CD4-positive, alpha-beta T cell (primary cell): ENCODE measurements at regions not wholly inside any gene's neighbourhood (a gene's known extent, or its start where the extent isn't known, plus 50 kb on each side); places are given as distances from the start of the nearest gene placed in this dataset.

Source experiments
- ATAC-seq: fragments of 200-7000 bp; cut with Tn5 transposase; one replicate; pipeline ENCODE4 v1.10.0; 2022; ENCODE audit warnings: mild to moderate bottlenecking; ENCODE audit not compliant: poor library complexity
- CTCF ChIA-PET: fragments of 350-600 bp; sonication (Branson Sonifier 250); formaldehyde crosslinking; loops from one replicate; lab custom pipeline; 2021; ENCODE audit warnings: antibody characterized with exemption, inconsistent platforms; lab: Charles Lee
- POLR2A ChIA-PET: fragments of 350-600 bp; sonication (Branson Sonifier 250); formaldehyde crosslinking; loops from one replicate; lab custom pipeline; 2021; ENCODE audit warnings: antibody characterized with exemption, inconsistent platforms; lab: Charles Lee
- DNase-seq, 14 experiments: peaks; one replicate each; pipeline ENCODE4 v3.0.0-alpha.2; 2013 to 2020; ENCODE audit warnings: mixed read lengths in 2 of 14
- H3K27ac ChIP-seq, 2 donors: one replicate each; pipeline versions ENCODE4 v1.5.1 to v1.7.0; 2013; ENCODE audit warnings: low read length in 2 of 2, low read depth in 1 of 2, mild to moderate bottlenecking in 1 of 2
- H3K27me3 ChIP-seq, 2 experiments: 1 replicate in 1 of 2; 2 replicates in 1 of 2; pipeline versions ENCODE4 v1.6.1 to v1.7.0; 2013; ENCODE audit warnings: low read length in 2 of 2, control low read depth in 1 of 2, mild to moderate bottlenecking in 1 of 2, moderate library complexity in 1 of 2; ENCODE audit not compliant: insufficient read depth in 2 of 2, control insufficient read depth in 1 of 2
- H3K36me3 ChIP-seq: one replicate; pipeline ENCODE4 v1.6.1; 2013; ENCODE audit warnings: low read length, control low read depth; ENCODE audit not compliant: insufficient read depth
- H3K4me1 ChIP-seq: one replicate; pipeline ENCODE4 v1.6.1; 2013; ENCODE audit warnings: low read length, control low read depth; ENCODE audit not compliant: insufficient read depth
- H3K4me3 ChIP-seq: one replicate; pipeline ENCODE4 v1.5.1; 2013; ENCODE audit warnings: mild to moderate bottlenecking, low read length, moderate library complexity
- H3K9me3 ChIP-seq, 2 experiments: 1 replicate in 1 of 2; 2 replicates in 1 of 2; pipeline versions ENCODE4 v1.6.1 to v1.7.0; 2013; ENCODE audit warnings: low read length in 2 of 2, mild to moderate bottlenecking in 2 of 2, control low read depth in 1 of 2, moderate library complexity in 1 of 2; ENCODE audit not compliant: control insufficient read depth in 1 of 2, insufficient read depth in 1 of 2
- H3K27ac Mint-ChIP-seq: one replicate; pipeline ENCODE4 v1.8.0; 2020; ENCODE audit warnings: mixed read lengths
- H3K27me3 Mint-ChIP-seq: one replicate; pipeline ENCODE4 v1.8.0; 2021; ENCODE audit warnings: mixed read lengths
- H3K36me3 Mint-ChIP-seq: one replicate; pipeline ENCODE4 v1.8.0; 2021; ENCODE audit warnings: low read depth, mixed read lengths
- H3K4me1 Mint-ChIP-seq: one replicate; pipeline ENCODE4 v1.8.0; 2021; ENCODE audit warnings: low read depth, mixed read lengths
- H3K4me3 Mint-ChIP-seq: one replicate; pipeline ENCODE4 v1.8.0; 2020; ENCODE audit warnings: mild to moderate bottlenecking, mixed read lengths
- H3K9me3 Mint-ChIP-seq: one replicate; pipeline ENCODE4 v1.8.0; 2020; ENCODE audit warnings: mixed read lengths
- CTCF ChIP-seq: fragments of 200-600 bp; IDR thresholded peaks from one replicate; pipeline ENCODE4 v1.8.0; 2022; ENCODE audit warnings: antibody characterized with exemption, mild to moderate bottlenecking
- intact Hi-C, 2 experiments: fragments of 100-400 bp; cut with DNase I in 1 of 2; cut with micrococcal nuclease in 1 of 2; formaldehyde crosslinking; loops; one replicate each; pipeline versions ENCODE4 v1.15.1 to v1.9.0; 2023 to 2025; cut with DNase I, micrococcal nuclease

- no peaks in the 10 kb centered on the region for H3K36me3 Mint-ChIP-seq
- no peak overlapping the region for H3K4me3 Mint-ChIP-seq
- DNase-seq (no peak), ATAC-seq (no peak)
- no peak overlapping the region for H3K4me3 ChIP-seq
- intact Hi-C loops, result no loop called here
- no peaks in the 10 kb centered on the region for H3K36me3 ChIP-seq
- H3K27me3 ChIP-seq, result peaks cover 6 to 22% of the 10 kb centered on the region in 2 experiments
- CTCF ChIA-PET, result no interaction called here
- H3K27me3 Mint-ChIP-seq, result peaks cover 30% of the 10 kb centered on the region
- peaks cover 0 to 7% of the 10 kb centered on the region in 2 experiments for H3K9me3 ChIP-seq
- POLR2A ChIA-PET, result no interaction called here
- H3K27ac Mint-ChIP-seq, result no peak overlapping the region
- no peaks in the 10 kb centered on the region for H3K9me3 Mint-ChIP-seq
- H3K4me1 ChIP-seq, result peaks cover 3% of the 10 kb centered on the region
- H3K27ac ChIP-seq, result no peak overlapping the region
- TF ChIP-seq CTCF, result no peak
- H3K4me1 Mint-ChIP-seq, result no peaks in the 10 kb centered on the region
Measured at GRCh38 chrX:139203651-139204570, 326.6 kb upstream of the F9 start.

- ChIA-PET CTCF (no interaction called here), POLR2A (no interaction called here)
- intact Hi-C loops, result no loop called here
- Mint-ChIP-seq H3K27me3 (peaks cover 34% of the 10 kb centered on the region), H3K4me1 (no peaks in the 10 kb centered on the region), H3K27ac (no peak overlapping the region), H3K36me3 (no peaks in the 10 kb centered on the region), H3K9me3 (no peaks in the 10 kb centered on the region), H3K4me3 (no peak overlapping the region)
- ATAC-seq (no peak), DNase-seq (no peak)
- Histone ChIP-seq H3K4me3 (no peak overlapping the region), H3K9me3 (peaks cover 0 to 7% of the 10 kb centered on the region in 2 experiments), H3K36me3 (no peaks in the 10 kb centered on the region), H3K4me1 (peaks cover 3% of the 10 kb centered on the region), H3K27ac (no peak overlapping the region), H3K27me3 (peaks cover 10 to 27% of the 10 kb centered on the region in 2 experiments)
- TF ChIP-seq CTCF, result no peak
Measured at GRCh38 chrX:139202742-139203420, 327.7 kb upstream of the F9 start.

GRCh38 chrX:139201924-139202323 is 328.6 kb upstream of the F9 start:
- peaks cover 10 to 32% of the 10 kb centered on the region in 2 experiments for H3K27me3 ChIP-seq
- no peak overlapping the region for H3K27ac Mint-ChIP-seq
- peaks cover 3% of the 10 kb centered on the region for H3K4me1 ChIP-seq
- no peaks in the 10 kb centered on the region for H3K36me3 Mint-ChIP-seq
- intact Hi-C loops, result no loop called here
- TF ChIP-seq CTCF, result no peak
- peaks cover 34% of the 10 kb centered on the region for H3K27me3 Mint-ChIP-seq
- no peaks in the 10 kb centered on the region for H3K36me3 ChIP-seq
- no peak for ATAC-seq
- H3K4me1 Mint-ChIP-seq, result no peaks in the 10 kb centered on the region
- H3K4me3 ChIP-seq, result no peak overlapping the region
- no peak for DNase-seq
- POLR2A ChIA-PET, result no interaction called here
- no peak overlapping the region for H3K4me3 Mint-ChIP-seq
- no peak overlapping the region for H3K27ac ChIP-seq
- CTCF ChIA-PET, result no interaction called here
- peaks cover 0 to 7% of the 10 kb centered on the region in 2 experiments for H3K9me3 ChIP-seq
- H3K9me3 Mint-ChIP-seq, result no peaks in the 10 kb centered on the region
